NB4 (cell line): ENCODE measurements at regions not wholly inside any gene's neighbourhood (a gene's known extent, or its start where the extent isn't known, plus 50 kb on each side); places are given as distances from the start of the nearest gene placed in this dataset.

Experiments used
- MYC ChIP-seq: IDR thresholded peaks from 2 replicates; pipeline ENCODE4 v1.6.1; 2011; ENCODE audit warnings: low read depth, low read length
- POLR2A ChIP-seq: IDR thresholded peaks from 2 replicates; pipeline ENCODE4 v1.6.1; 2011; ENCODE audit warnings: mild to moderate bottlenecking; ENCODE audit not compliant: insufficient read length; ENCODE audit errors: extremely low read depth
- TF ChIP-seq, protein P1 (sequence below): IDR thresholded peaks from one replicate; pipeline ENCODE4 v1.5.1; 2012; ENCODE audit warnings: low read depth, low read length
- TF ChIP-seq, protein P2 (sequence below): IDR thresholded peaks from 2 replicates; pipeline ENCODE4 v1.6.1; 2011; ENCODE audit warnings: low read depth, low read length

DNA sequence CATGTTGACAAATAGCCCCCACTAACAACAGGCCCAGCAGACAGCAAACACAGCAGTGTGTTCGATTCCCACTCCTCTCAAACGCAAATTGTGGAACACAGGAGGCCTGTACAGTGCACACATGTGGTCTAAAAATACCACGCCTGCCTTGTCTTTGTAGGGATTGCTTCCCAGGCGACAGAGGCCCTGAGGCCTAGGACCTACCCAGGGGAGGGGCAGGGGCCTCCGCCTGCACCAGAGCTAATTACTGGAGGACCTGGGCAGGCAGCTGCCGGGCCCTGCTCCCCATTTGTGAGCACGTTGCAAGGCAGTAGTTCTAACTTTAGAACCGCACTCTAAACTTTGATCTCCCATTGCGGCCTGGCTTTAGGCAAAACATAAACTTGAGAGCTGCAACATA lies 316.0 kb downstream of the TXNL1 start:
- TF ChIP-seq, protein P1, sequence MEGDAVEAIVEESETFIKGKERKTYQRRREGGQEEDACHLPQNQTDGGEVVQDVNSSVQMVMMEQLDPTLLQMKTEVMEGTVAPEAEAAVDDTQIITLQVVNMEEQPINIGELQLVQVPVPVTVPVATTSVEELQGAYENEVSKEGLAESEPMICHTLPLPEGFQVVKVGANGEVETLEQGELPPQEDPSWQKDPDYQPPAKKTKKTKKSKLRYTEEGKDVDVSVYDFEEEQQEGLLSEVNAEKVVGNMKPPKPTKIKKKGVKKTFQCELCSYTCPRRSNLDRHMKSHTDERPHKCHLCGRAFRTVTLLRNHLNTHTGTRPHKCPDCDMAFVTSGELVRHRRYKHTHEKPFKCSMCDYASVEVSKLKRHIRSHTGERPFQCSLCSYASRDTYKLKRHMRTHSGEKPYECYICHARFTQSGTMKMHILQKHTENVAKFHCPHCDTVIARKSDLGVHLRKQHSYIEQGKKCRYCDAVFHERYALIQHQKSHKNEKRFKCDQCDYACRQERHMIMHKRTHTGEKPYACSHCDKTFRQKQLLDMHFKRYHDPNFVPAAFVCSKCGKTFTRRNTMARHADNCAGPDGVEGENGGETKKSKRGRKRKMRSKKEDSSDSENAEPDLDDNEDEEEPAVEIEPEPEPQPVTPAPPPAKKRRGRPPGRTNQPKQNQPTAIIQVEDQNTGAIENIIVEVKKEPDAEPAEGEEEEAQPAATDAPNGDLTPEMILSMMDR: no peak
- no peak for TF ChIP-seq POLR2A
- TF ChIP-seq, protein P2, sequence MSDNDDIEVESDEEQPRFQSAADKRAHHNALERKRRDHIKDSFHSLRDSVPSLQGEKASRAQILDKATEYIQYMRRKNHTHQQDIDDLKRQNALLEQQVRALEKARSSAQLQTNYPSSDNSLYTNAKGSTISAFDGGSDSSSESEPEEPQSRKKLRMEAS: no peak
- TF ChIP-seq MYC: no peak
